PC-9 (cell line): ENCODE measurements at regions not wholly inside any gene's neighbourhood (a gene's known extent, or its start where the extent isn't known, plus 50 kb on each side); places are given as distances from the start of the nearest gene placed in this dataset.

Source experiments
- BruUV-seq: library from RNA; stranded (reverse); fragments of 400-500 nt; replicated peaks from 2 replicates; lab custom pipeline; 2021; lab: Mats Ljungman, UMichigan
- CTCF ChIA-PET: fragments of 300-600 bp; sonication (Branson Sonifier 250); formaldehyde crosslinking; loops from one replicate; lab custom pipeline; 2022; ENCODE audit warnings: antibody characterized with exemption; lab: Charles Lee
- POLR2A ChIA-PET: fragments of 300-600 bp; sonication (Branson Sonifier 250); formaldehyde crosslinking; loops from one replicate; lab custom pipeline; 2022; ENCODE audit warnings: antibody characterized with exemption; ENCODE audit not compliant: unreplicated experiment; lab: Charles Lee
- DNase-seq, 2 experiments: peaks; one replicate each; pipeline versions ENCODE4 v3.0.0 to v3.0.0-alpha.2; 2015 to 2022; ENCODE audit warnings: mixed read lengths in 1 of 2
- H2AFZ ChIP-seq: fragments of 200-600 bp; sonication (generic); 2 replicates; pipeline ENCODE4 v1.8.1; 2017; ENCODE audit warnings: antibody characterized with exemption
- H3F3A ChIP-seq: fragments of 200-600 bp; sonication (generic); 2 replicates; pipeline ENCODE4 v1.8.1; 2017; ENCODE audit warnings: antibody characterized with exemption, mild to moderate bottlenecking, low read depth; ENCODE audit not compliant: insufficient read depth
- H3K27ac ChIP-seq: fragments of 200-600 bp; sonication (generic); 2 replicates; pipeline ENCODE4 v1.6.1; 2016; ENCODE audit warnings: mixed run types
- H3K27me3 ChIP-seq: fragments of 200-600 bp; sonication (generic); 2 replicates; pipeline ENCODE4 v1.6.1; 2016; ENCODE audit warnings: low read depth, mixed run types; ENCODE audit not compliant: insufficient read depth
- H3K36me3 ChIP-seq: fragments of 200-600 bp; sonication (generic); 2 replicates; pipeline ENCODE4 v1.6.1; 2016; ENCODE audit warnings: low read depth, mixed run types
- H3K4me1 ChIP-seq: fragments of 200-600 bp; sonication (generic); replicated peaks from 2 replicates; pipeline ENCODE4 v1.6.1; 2016; ENCODE audit warnings: mixed run types; ENCODE audit not compliant: insufficient read depth
- H3K4me2 ChIP-seq: fragments of 200-600 bp; sonication (generic); 2 replicates; pipeline ENCODE4 v1.6.1; 2017; ENCODE audit warnings: mixed run types
- H3K4me3 ChIP-seq: fragments of 200-600 bp; sonication (generic); 2 replicates; pipeline ENCODE4 v1.6.1; 2016; ENCODE audit warnings: mixed run types
- H3K79me2 ChIP-seq: fragments of 200-600 bp; sonication (generic); 2 replicates; pipeline ENCODE4 v1.6.1; 2017; ENCODE audit warnings: low read depth, mixed run types
- H3K9me2 ChIP-seq: fragments of 200-600 bp; sonication (generic); 2 replicates; pipeline ENCODE4 v1.8.1; 2017; ENCODE audit warnings: mild to moderate bottlenecking; ENCODE audit not compliant: insufficient read depth
- H3K9me3 ChIP-seq: fragments of 200-600 bp; sonication (generic); 2 replicates; pipeline ENCODE4 v1.8.1; 2016; ENCODE audit warnings: low read depth; ENCODE audit not compliant: insufficient read depth
- H4K20me1 ChIP-seq: fragments of 200-600 bp; sonication (generic); 2 replicates; pipeline ENCODE4 v1.8.1; 2017; ENCODE audit not compliant: insufficient read depth
- EZH2 ChIP-seq: fragments of 200-600 bp; sonication (generic); IDR thresholded peaks from 2 replicates; pipeline ENCODE4 v1.8.0; 2017; ENCODE audit warnings: antibody characterized with exemption, low read depth
- intact Hi-C: fragments of 100-400 bp; cut with micrococcal nuclease; formaldehyde crosslinking; loops from one replicate; pipeline ENCODE4 v1.10.0; 2022; ENCODE audit not compliant: unreplicated experiment
- TF ChIP-seq, protein P1 (sequence below): fragments of 200-600 bp; sonication (generic); conservative IDR thresholded peaks from 2 replicates; pipeline ENCODE4 v1.6.1; 2017; ENCODE audit warnings: mixed run types, antibody characterized with exemption, mild to moderate bottlenecking, moderate library complexity

DNA sequence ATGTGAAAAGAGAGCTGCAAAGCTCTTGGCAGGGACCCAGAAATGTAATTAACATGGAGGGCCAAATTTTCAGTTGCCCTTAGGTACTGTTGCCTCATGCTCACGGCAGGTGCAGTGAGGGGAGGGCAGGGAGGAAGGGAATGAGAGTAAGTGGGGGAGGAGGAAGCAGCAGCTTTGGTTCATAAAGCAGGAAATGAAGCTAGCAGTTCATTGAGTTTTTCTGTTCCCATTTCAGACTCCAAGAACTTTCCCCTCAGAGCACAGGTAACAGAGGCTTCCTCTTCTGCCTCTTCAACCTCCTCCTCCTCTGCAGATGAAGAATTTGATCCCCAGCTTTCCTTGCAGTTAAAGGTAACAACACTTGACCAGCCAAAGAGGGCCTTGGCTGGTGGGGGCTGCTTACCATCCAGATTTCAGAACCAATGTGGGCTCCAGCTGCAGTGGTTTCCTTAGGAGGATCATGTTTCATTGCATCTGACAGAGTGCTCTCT, 57.9 kb upstream of the PARVA start:
- 0 out of 2 replicates have a peak, but pooled peaks cover 7% of the 10 kb centered on the region for H3K9me3 ChIP-seq
- no peak overlapping the region for H2AFZ ChIP-seq
- H3K9me2 ChIP-seq = no peaks in the 10 kb centered on the region
- no peaks in the 10 kb centered on the region for H3K4me1 ChIP-seq
- H3K79me2 ChIP-seq = no peaks in the 10 kb centered on the region
- no peaks in the 10 kb centered on the region for H3K27me3 ChIP-seq
- CTCF ChIA-PET = no interaction called here
- TF ChIP-seq, protein P1, sequence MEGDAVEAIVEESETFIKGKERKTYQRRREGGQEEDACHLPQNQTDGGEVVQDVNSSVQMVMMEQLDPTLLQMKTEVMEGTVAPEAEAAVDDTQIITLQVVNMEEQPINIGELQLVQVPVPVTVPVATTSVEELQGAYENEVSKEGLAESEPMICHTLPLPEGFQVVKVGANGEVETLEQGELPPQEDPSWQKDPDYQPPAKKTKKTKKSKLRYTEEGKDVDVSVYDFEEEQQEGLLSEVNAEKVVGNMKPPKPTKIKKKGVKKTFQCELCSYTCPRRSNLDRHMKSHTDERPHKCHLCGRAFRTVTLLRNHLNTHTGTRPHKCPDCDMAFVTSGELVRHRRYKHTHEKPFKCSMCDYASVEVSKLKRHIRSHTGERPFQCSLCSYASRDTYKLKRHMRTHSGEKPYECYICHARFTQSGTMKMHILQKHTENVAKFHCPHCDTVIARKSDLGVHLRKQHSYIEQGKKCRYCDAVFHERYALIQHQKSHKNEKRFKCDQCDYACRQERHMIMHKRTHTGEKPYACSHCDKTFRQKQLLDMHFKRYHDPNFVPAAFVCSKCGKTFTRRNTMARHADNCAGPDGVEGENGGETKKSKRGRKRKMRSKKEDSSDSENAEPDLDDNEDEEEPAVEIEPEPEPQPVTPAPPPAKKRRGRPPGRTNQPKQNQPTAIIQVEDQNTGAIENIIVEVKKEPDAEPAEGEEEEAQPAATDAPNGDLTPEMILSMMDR = no peak
- TF ChIP-seq EZH2 = no peak
- POLR2A ChIA-PET = interaction anchor here (0.6 kb wide), 1 partner anchor 123 kb away, joined by 7 read pairs; no protein-coding TSS in a partner anchor
- H3K4me2 ChIP-seq = no peak overlapping the region
- intact Hi-C loops = no loop called here
- H4K20me1 ChIP-seq = no peaks in the 10 kb centered on the region
- no peaks in the 10 kb centered on the region for H3F3A ChIP-seq
- H3K27ac ChIP-seq = no peak overlapping the region
- H3K4me3 ChIP-seq = no peak overlapping the region
- H3K36me3 ChIP-seq = no peaks in the 10 kb centered on the region
- no peak for DNase-seq
- no TSS peak for BruUV-seq

DNA sequence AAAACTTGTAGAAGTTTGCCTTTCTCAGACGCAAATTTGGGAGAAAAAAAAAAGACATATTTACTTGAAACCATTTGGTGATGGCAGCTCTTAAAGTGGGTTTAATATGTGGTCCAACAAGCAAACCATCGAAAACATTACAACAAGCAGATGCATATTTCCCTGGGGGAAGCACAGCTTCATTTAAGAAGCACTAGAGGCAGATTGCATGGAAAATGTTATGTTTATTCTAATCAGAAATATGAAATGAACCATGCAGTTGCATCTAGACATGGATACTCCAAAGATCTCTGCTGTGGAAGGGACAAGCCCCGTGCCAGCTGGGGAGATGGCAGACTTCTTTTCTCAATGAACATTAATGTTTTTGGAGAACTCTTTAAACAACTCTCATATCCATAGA, 57.4 kb upstream of the PARVA start:
- POLR2A ChIA-PET = no interaction called here
- Histone ChIP-seq H3K9me2 (no peaks in the 10 kb centered on the region), H4K20me1 (no peaks in the 10 kb centered on the region), H3K9me3 (0 out of 2 replicates have a peak, but pooled peaks cover 6% of the 10 kb centered on the region), H3K27ac (no peak overlapping the region), H3K36me3 (no peaks in the 10 kb centered on the region), H3F3A (no peaks in the 10 kb centered on the region), H3K79me2 (no peaks in the 10 kb centered on the region), H3K4me1 (no peaks in the 10 kb centered on the region), H3K27me3 (no peaks in the 10 kb centered on the region), H2AFZ (no peak overlapping the region), H3K4me2 (no peak overlapping the region), H3K4me3 (no peak overlapping the region)
- no TSS peak for BruUV-seq
- CTCF ChIA-PET = no interaction called here
- intact Hi-C loops = no loop called here
- TF ChIP-seq, protein P1 = no peak
- TF ChIP-seq EZH2 = no peak
- DNase-seq = no peak

DNA sequence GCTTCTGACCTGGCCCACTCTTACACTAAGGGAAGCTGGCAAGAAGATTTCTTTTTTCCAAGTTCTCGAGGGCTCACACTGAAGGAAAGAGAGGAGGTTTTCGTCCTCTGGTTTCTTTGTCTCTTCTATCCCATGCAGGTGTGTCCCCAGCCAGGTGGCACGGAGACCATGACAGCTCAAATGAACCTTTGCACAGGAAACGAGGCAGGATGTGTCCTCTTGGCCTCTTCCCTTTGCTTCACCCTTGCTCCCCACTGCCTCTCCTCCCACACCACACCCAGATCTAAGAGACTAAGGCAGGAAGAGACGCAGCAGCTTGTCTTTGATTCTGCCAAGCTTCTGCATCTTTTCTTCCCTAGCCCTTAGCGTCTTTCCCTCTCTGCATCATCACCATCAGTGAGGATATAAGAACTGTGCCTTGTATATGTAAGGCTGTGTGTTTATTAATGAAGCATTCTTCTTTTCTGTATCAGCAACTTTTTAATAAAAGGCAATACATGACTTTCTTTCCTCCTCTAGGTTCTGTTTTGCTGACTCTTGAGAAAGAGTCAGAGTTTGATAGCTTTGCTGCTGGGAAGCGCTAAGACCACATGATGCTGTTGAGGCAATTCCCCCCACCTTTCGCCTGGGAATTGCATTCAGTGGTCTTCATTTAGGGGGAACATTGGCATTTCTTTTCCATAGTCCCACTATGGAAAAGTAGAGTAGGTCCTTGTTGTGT, 56.0 kb upstream of the PARVA start:
- CTCF ChIA-PET = no interaction called here
- TF ChIP-seq, protein P1 = no peak
- no peak for TF ChIP-seq EZH2
- H3K36me3 ChIP-seq = no peaks in the 10 kb centered on the region
- no peak for DNase-seq
- no peaks in the 10 kb centered on the region for H3K9me3 ChIP-seq
- H3K4me2 ChIP-seq = no peak overlapping the region
- no TSS peak for BruUV-seq
- H3K79me2 ChIP-seq = no peaks in the 10 kb centered on the region
- H4K20me1 ChIP-seq = no peaks in the 10 kb centered on the region
- no peaks in the 10 kb centered on the region for H3K27me3 ChIP-seq
- no peak overlapping the region for H3K27ac ChIP-seq
- no peaks in the 10 kb centered on the region for H3K9me2 ChIP-seq
- H3F3A ChIP-seq = no peaks in the 10 kb centered on the region
- H3K4me3 ChIP-seq = no peak overlapping the region
- no peak overlapping the region for H2AFZ ChIP-seq
- no peaks in the 10 kb centered on the region for H3K4me1 ChIP-seq
- POLR2A ChIA-PET = no interaction called here
- intact Hi-C loops = no loop called here
